ENCODE measurements at regions not wholly inside any gene's neighbourhood (a gene's known extent, or its start where the extent isn't known, plus 50 kb on each side); places are given as distances from the start of the nearest gene placed in this dataset.

DNA sequence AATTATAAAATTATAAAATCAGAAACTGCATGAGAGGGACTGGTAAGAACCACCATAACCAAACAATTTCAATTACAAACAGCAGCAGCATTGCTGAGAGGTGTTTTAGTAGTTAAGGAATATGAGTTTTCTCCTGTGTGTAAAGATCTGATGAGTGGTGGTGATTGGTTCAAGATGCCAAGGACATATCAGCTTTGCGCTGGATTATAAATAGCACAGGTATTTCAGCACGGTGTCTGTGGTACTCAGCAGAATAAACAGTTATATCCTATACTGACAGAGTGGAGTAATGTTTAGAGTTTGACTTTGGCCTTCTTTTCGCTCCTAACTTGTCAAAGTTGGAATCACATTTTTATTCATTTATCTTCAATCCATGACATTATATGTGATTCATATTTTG is 501.0 kb downstream of the CDH26 start:
- Histone ChIP-seq H3K4me3 (ENCODE audit: low read depth, low read length) (no peak overlapping the region), H3K36me3 (replicated peaks) (no peaks in the 10 kb centered on the region), H3K27me3 (replicated peaks) (no peaks in the 10 kb centered on the region), H3K27ac (no peak overlapping the region)
- TF ChIP-seq, protein P1, sequence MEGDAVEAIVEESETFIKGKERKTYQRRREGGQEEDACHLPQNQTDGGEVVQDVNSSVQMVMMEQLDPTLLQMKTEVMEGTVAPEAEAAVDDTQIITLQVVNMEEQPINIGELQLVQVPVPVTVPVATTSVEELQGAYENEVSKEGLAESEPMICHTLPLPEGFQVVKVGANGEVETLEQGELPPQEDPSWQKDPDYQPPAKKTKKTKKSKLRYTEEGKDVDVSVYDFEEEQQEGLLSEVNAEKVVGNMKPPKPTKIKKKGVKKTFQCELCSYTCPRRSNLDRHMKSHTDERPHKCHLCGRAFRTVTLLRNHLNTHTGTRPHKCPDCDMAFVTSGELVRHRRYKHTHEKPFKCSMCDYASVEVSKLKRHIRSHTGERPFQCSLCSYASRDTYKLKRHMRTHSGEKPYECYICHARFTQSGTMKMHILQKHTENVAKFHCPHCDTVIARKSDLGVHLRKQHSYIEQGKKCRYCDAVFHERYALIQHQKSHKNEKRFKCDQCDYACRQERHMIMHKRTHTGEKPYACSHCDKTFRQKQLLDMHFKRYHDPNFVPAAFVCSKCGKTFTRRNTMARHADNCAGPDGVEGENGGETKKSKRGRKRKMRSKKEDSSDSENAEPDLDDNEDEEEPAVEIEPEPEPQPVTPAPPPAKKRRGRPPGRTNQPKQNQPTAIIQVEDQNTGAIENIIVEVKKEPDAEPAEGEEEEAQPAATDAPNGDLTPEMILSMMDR (IDR thresholded peaks at IDR 0.05; ENCODE audit: low read depth, low read length, missing control alignments), result no peak
- in situ Hi-C loops (cut with HindIII; ENCODE audit: low pct_ligation_motif_present, low sequenced_read_pairs), result no loop called here
- no peak for DNase-seq

DNA sequence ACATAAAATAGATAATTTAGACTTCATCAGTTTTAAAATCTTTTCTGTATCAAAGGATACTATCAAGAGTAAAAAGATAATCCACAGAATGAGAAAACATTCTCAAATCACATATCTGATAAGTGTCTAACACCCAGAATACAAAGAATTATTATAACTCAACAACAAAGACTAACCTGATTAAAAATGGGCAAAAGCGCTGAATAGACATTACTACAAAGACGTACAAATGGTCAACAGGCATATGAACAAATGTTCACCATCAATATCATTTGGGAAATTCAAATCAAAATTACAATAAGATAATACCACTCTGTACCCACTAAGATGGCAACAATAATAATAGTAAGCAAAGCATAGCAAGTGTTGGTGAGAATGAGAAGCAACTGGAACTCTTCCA is 503.8 kb downstream of the CDH26 start:
- in situ Hi-C loops (cut with HindIII; ENCODE audit: low pct_ligation_motif_present, low sequenced_read_pairs), result no loop called here
- no peaks in the 10 kb centered on the region for H3K36me3 ChIP-seq (replicated peaks)
- TF ChIP-seq, protein P1 (IDR thresholded peaks at IDR 0.05; ENCODE audit: low read depth, low read length, missing control alignments), result no peak
- H3K27ac ChIP-seq, result no peak overlapping the region
- no peaks in the 10 kb centered on the region for H3K27me3 ChIP-seq (replicated peaks)
- DNase-seq, result no peak
- no peak overlapping the region for H3K4me3 ChIP-seq (ENCODE audit: low read depth, low read length)

DNA sequence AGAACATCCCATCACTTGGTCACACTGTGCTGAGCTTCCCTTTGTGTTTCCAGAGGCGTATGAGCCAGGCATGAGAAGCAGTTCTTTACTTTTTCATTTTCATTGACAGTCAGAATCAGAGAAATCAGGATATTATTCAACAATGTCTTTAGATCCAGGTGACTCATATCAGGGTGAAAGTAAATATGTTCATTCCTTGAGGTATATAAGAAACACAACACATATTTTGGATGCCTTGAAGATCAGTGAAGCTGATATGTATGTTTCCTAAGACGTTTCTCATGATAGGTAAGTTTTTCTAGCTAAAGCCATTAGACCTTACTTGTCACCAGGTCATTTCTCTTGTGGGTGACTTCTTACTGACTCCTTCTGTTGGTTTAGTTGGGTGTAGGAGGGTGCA is 505.6 kb downstream of the CDH26 start:
- DNase-seq, result no peak
- Histone ChIP-seq H3K27me3 (replicated peaks) (no peaks in the 10 kb centered on the region), H3K27ac (no peak overlapping the region), H3K4me3 (ENCODE audit: low read depth, low read length) (no peak overlapping the region), H3K36me3 (replicated peaks) (no peaks in the 10 kb centered on the region)
- in situ Hi-C loops (cut with HindIII; ENCODE audit: low pct_ligation_motif_present, low sequenced_read_pairs), result no loop called here
- TF ChIP-seq, protein P1 (IDR thresholded peaks at IDR 0.05; ENCODE audit: low read depth, low read length, missing control alignments), result no peak

DNA sequence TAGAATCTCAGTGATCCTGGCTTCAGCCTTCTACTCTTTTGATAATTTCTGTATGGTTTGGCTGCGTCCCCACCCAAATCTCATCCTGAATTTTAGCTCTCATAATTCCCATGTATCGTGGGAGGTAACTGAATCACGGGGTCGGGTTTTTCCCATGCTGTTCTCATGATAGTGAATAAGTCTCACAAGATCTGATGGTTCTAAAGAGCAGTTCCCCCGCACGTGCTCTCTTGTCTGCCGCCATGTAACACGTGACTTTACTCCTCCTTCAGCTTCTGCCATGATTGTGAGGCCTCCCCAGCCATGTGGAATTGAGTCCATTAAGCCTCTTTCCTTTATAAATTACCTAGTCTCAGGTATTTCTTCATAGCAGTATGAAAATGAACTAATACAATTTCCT is 507.2 kb downstream of the CDH26 start:
- Histone ChIP-seq H3K36me3 (replicated peaks) (no peaks in the 10 kb centered on the region), H3K4me3 (ENCODE audit: low read depth, low read length) (no peak overlapping the region), H3K27ac (no peak overlapping the region), H3K27me3 (replicated peaks) (no peaks in the 10 kb centered on the region)
- TF ChIP-seq, protein P1 (IDR thresholded peaks at IDR 0.05; ENCODE audit: low read depth, low read length, missing control alignments), result no peak
- DNase-seq, result no peak
- in situ Hi-C loops (cut with HindIII; ENCODE audit: low pct_ligation_motif_present, low sequenced_read_pairs), result no loop called here

DNA sequence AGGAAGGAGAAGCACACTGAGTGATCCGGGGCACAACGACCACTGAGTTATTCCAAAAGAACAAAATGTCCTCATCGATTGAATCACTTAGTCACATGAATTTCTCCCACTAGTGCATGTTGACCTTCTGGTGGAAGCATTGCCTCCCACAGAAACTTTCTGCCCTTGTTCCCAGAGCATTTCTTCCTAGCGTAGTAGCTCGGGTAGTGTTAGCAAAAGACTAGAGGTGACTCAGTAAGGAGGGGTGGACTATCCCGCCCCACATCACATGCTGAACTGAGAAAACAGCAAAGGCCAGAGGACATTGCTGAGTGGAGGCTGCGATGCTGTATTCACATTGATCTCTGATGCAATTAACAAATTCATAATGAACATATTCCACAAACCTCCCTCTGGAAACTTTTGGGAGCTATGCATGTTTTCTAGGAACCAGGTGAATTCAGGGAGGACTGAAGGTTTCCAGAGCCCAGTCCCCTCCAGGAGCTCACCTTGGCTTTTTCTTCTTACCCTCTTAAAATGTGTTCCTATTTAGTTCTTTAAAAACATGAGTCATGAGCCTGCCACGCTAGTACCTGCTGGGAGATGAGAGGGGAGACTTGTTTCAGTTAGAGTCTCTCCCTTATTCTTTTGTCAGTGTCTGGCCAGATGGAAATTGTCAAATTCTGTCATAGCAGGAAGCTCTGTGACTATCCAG is 507.9 kb downstream of the CDH26 start:
- Histone ChIP-seq H3K27ac (no peak overlapping the region), H3K4me3 (ENCODE audit: low read depth, low read length) (no peak overlapping the region), H3K36me3 (replicated peaks) (no peaks in the 10 kb centered on the region), H3K27me3 (replicated peaks) (no peaks in the 10 kb centered on the region)
- in situ Hi-C loops (cut with HindIII; ENCODE audit: low pct_ligation_motif_present, low sequenced_read_pairs), result no loop called here
- DNase-seq, result no peak
- TF ChIP-seq, protein P1 (IDR thresholded peaks at IDR 0.05; ENCODE audit: low read depth, low read length, missing control alignments), result no peak

DNA sequence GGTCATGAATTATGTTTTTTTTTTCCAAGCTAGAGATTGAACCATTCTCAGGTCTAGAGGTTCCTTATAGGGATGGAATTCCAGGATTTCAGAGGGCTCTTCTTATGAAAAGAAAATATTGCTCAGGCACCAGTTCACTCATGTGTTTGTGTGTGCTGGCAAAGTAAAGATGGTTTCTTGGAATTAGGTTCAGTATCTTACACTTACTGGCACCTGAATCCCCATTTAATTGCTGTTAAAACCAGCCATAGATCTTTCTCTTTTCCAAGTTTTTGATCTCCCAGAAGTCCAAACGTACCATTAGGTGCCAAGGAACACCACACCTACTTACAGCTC is 508.4 kb downstream of the CDH26 start:
- Histone ChIP-seq H3K27me3 (replicated peaks) (no peaks in the 10 kb centered on the region), H3K27ac (no peak overlapping the region), H3K36me3 (replicated peaks) (no peaks in the 10 kb centered on the region), H3K4me3 (ENCODE audit: low read depth, low read length) (no peak overlapping the region)
- TF ChIP-seq, protein P1 (IDR thresholded peaks at IDR 0.05; ENCODE audit: low read depth, low read length, missing control alignments), result no peak
- no peak for DNase-seq
- in situ Hi-C loops (cut with HindIII; ENCODE audit: low pct_ligation_motif_present, low sequenced_read_pairs), result no loop called here
